ENCODE measurements at regions not wholly inside any gene's neighbourhood (a gene's known extent, or its start where the extent isn't known, plus 50 kb on each side); places are given as distances from the start of the nearest gene placed in this dataset.
"Not testable (repeated sequence)": the region's sequence is repeated elsewhere in the genome, so short reads cannot be mapped to it uniquely, and the experiment has no call there.

DNA sequence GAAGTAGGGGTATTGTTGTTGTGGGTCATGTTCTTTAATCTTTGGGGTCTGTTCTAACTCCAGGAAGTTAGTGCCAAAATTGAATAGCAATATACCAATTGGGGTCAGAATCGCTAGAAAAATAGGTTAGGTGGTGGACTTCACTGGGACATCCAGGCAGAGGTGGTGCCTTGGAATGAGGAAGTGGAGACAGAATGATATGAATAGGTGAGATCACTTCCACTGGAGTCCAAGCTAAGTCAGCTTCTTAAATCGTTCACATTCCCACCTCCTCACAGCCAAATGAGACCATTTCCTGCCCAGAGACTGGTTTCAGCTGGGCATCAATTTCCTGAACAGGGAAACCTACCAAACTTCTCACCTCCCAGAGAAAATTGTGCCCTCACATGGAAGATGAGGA, 137.8 kb upstream of the RAB4A start:
- DNase-seq (ENCODE audit: extremely low read depth, insufficient read length) = no peak
- H3K36me3 ChIP-seq (ENCODE audit: control insufficient read depth, insufficient read depth, low read length) = no peaks in the 10 kb centered on the region
- no peaks in the 10 kb centered on the region; the same call in 1 of the 2 replicates for H3K27me3 ChIP-seq (replicated peaks; ENCODE audit: control insufficient read depth, insufficient read depth, low read length)
- no peak overlapping the region for H3K4me3 ChIP-seq (replicated peaks; ENCODE audit: low read depth, low read length)
- TF ChIP-seq, protein P1, sequence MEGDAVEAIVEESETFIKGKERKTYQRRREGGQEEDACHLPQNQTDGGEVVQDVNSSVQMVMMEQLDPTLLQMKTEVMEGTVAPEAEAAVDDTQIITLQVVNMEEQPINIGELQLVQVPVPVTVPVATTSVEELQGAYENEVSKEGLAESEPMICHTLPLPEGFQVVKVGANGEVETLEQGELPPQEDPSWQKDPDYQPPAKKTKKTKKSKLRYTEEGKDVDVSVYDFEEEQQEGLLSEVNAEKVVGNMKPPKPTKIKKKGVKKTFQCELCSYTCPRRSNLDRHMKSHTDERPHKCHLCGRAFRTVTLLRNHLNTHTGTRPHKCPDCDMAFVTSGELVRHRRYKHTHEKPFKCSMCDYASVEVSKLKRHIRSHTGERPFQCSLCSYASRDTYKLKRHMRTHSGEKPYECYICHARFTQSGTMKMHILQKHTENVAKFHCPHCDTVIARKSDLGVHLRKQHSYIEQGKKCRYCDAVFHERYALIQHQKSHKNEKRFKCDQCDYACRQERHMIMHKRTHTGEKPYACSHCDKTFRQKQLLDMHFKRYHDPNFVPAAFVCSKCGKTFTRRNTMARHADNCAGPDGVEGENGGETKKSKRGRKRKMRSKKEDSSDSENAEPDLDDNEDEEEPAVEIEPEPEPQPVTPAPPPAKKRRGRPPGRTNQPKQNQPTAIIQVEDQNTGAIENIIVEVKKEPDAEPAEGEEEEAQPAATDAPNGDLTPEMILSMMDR (IDR thresholded peaks at IDR 0.05; ENCODE audit: insufficient read depth, low read length, poor library complexity, severe bottlenecking) = no peak

DNA sequence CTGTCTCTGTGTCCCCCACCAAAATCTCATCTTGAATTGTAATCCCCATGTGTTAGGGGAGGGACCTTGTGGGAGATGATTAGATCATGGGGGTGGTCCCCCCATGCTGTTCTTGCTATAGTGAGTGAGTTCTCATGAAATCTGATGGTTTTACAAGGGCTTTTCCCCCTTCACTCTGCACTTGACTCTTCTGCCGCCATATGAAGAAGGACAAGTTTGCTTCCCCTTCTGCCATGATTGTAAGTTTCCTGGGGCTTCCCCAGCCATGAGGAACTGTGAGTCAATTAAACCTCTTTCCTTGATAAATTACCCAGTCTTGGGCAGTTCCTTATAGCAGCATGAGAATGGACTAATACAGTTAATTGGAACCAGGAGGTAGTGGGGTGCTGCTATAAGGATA, 137.1 kb upstream of the RAB4A start:
- no peak for DNase-seq (ENCODE audit: extremely low read depth, insufficient read length)
- TF ChIP-seq, protein P1 (IDR thresholded peaks at IDR 0.05; ENCODE audit: insufficient read depth, low read length, poor library complexity, severe bottlenecking) = no peak
- no peak overlapping the region for H3K4me3 ChIP-seq (replicated peaks; ENCODE audit: low read depth, low read length)
- no peaks in the 10 kb centered on the region; the same call in 1 of the 2 replicates for H3K27me3 ChIP-seq (replicated peaks; ENCODE audit: control insufficient read depth, insufficient read depth, low read length)
- H3K36me3 ChIP-seq (ENCODE audit: control insufficient read depth, insufficient read depth, low read length) = no peaks in the 10 kb centered on the region

DNA sequence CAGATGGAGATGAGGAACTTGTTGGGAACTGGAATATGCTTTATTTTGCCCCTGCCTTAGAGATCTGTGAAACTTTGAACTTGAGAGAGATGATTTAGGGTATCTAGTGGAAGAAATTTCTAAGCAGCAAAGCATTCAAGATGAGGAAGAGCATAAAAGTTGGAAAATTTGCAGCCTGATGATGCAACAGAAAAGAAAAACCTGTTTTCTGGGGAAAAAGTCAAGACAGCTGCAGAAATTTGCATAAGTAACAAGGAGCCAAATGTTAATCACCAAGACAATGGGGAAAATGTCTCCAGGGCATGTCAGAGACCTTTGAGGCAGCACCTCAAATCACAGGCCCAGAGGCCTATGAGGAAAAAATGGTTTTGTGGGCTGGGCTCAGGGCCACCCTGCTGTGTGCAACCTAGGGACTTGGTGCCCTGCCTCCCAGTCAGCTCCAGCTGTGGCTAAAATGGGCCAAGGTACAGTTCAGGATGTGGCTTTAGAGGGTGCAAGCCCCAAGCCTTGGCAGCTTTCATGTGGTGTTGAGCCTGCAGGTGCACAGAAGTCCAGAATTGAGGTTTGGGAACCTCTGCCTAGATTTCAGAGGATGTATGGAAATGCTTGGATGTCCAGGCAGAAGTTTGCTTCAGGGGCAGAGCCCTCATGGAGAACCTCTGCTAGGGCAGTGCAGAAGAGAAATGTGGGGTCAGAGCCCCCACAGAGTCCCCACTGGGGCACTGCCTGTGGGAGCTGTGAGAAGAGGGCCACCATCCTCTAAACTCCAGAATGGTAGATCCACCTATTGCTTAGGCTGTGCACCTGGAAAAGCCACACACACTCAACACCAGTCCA, 136.3 kb upstream of the RAB4A start:
- not testable (repeated sequence) for DNase-seq (ENCODE audit: extremely low read depth, insufficient read length); H3K4me3 ChIP-seq (replicated peaks; ENCODE audit: low read depth, low read length); H3K36me3 ChIP-seq (ENCODE audit: control insufficient read depth, insufficient read depth, low read length); H3K27me3 ChIP-seq (replicated peaks; ENCODE audit: control insufficient read depth, insufficient read depth, low read length)

DNA sequence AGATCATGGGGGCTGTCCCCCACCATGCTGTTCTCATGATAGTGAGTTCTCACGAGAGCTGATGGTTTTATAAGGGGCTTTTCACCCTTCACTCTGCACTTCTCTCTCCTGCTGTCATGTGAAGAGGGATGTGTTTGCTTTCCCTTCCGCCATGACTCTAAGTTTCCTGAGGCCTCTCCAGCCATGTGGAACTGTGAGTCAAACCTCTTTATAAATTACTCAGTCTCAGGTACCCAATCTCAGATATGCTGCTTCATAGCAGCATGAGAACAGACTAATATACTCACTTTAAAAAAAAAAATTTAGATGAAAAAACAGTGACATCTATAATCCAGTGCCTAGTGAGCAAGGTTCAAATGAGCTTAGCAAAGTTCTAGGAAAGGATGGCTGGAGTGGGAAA, 135.1 kb upstream of the RAB4A start:
- DNase-seq (ENCODE audit: extremely low read depth, insufficient read length) = no peak
- TF ChIP-seq, protein P1 (IDR thresholded peaks at IDR 0.05; ENCODE audit: insufficient read depth, low read length, poor library complexity, severe bottlenecking) = no peak

DNA sequence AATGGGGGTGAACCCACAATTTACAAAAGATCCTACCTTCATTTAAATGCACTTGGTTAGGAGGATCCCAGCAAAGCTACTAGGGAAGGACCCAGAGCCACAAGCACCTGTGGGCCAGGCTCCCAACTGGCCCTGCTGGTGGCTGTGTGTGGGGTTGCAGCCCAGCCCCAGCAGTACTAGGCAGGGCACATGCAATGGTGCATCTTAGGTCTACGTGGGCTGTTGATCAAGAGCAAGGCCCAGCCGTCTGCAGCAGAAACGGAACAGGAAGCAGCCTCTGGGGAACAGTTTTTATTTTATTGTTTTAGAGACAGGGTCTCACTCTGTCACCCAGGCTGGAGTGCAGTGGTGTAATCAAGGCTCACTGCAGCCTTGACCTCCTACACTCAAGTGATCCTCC, 134.1 kb upstream of the RAB4A start:
- no peaks in the 10 kb centered on the region for H3K27me3 ChIP-seq (replicated peaks; ENCODE audit: control insufficient read depth, insufficient read depth, low read length)

More for the DNA sequence above, 135.1 kb upstream of the RAB4A start:
- Histone ChIP-seq H3K27me3 (replicated peaks; ENCODE audit: control insufficient read depth, insufficient read depth, low read length) (no peaks in the 10 kb centered on the region), H3K36me3 (ENCODE audit: control insufficient read depth, insufficient read depth, low read length) (no peaks in the 10 kb centered on the region), H3K4me3 (replicated peaks; ENCODE audit: low read depth, low read length) (no peak overlapping the region)

DNA sequence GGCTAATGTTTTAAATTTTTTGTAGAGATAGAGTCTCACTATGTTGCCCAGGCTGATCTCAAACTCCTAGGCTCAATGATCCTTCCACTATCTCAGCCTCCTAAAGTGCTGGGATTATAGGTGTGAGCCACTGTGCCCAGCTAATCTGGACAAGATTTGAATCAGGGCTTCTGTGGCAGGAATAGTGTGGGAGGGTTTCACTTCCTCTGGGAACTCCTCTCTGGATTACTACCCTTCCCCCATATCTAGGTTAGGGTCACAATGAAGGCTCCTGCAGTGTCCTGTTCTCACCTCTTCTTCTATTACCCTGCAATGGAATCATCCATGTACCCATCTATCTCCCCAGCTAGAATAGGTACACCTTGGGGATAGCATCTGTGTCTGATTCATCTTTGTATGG, 133.6 kb upstream of the RAB4A start:
- TF ChIP-seq, protein P1 (IDR thresholded peaks at IDR 0.05; ENCODE audit: insufficient read depth, low read length, poor library complexity, severe bottlenecking) = no peak
- H3K27me3 ChIP-seq (replicated peaks; ENCODE audit: control insufficient read depth, insufficient read depth, low read length) = no peaks in the 10 kb centered on the region
- no peak overlapping the region for H3K4me3 ChIP-seq (replicated peaks; ENCODE audit: low read depth, low read length)
- no peak for DNase-seq (ENCODE audit: extremely low read depth, insufficient read length)
- H3K36me3 ChIP-seq (ENCODE audit: control insufficient read depth, insufficient read depth, low read length) = no peaks in the 10 kb centered on the region

More for the DNA sequence above, 134.1 kb upstream of the RAB4A start:
- Histone ChIP-seq H3K4me3 (replicated peaks; ENCODE audit: low read depth, low read length) (no peak overlapping the region), H3K36me3 (ENCODE audit: control insufficient read depth, insufficient read depth, low read length) (no peaks in the 10 kb centered on the region)
- TF ChIP-seq, protein P1 (IDR thresholded peaks at IDR 0.05; ENCODE audit: insufficient read depth, low read length, poor library complexity, severe bottlenecking) = no peak
- no peak for DNase-seq (ENCODE audit: extremely low read depth, insufficient read length)
